H1 (cell line): ENCODE measurements at regions not wholly inside any gene's neighbourhood (a gene's known extent, or its start where the extent isn't known, plus 50 kb on each side); places are given as distances from the start of the nearest gene placed in this dataset.

Experiments used
- CTCF ChIA-PET: fragments of 300-600 bp; sonication (Branson Sonifier 250); formaldehyde crosslinking; loops from one replicate; lab custom pipeline; 2021; ENCODE audit not compliant: partially characterized antibody; lab: Charles Lee
- POLR2A ChIA-PET: fragments of 300-600 bp; sonication (Branson Sonifier 250); formaldehyde crosslinking; loops from one replicate; lab custom pipeline; 2021; ENCODE audit warnings: inconsistent platforms; ENCODE audit not compliant: partially characterized antibody; lab: Charles Lee
- DNase-seq, 2 experiments: peaks; one replicate each; pipeline versions ENCODE4 v3.0.0 to v3.0.0-alpha.2; 2010 to 2022; ENCODE audit warnings: low spot score in 2 of 2, low read depth in 1 of 2, mixed read lengths in 1 of 2
- FAIRE-seq: peaks from 2 replicates; lab custom pipeline; 2011; peaks lifted over from hg19 to GRCh38; lab: Jason Lieb, UNC
- H2AFZ ChIP-seq: 2 replicates; pipeline ENCODE4 v1.8.1; 2012; ENCODE audit warnings: low read length, inconsistent platforms
- H2AK5ac ChIP-seq: 2 replicates; pipeline ENCODE4 v1.6.1; 2013; ENCODE audit warnings: low read depth, low read length
- H2BK120ac ChIP-seq: replicated peaks from 2 replicates; pipeline ENCODE3; 2013; ENCODE audit warnings: low read depth, low read length, inconsistent platforms
- H2BK12ac ChIP-seq: 2 replicates; pipeline ENCODE4 v1.6.1; 2013; ENCODE audit warnings: low read depth, low read length
- H2BK15ac ChIP-seq: 2 replicates; pipeline ENCODE4 v1.6.1; 2013; ENCODE audit warnings: low read length
- H2BK20ac ChIP-seq: 2 replicates; pipeline ENCODE4 v1.6.1; 2013; ENCODE audit warnings: low read length
- H2BK5ac ChIP-seq: 2 replicates; pipeline ENCODE4 v1.6.1; 2013; ENCODE audit warnings: low read depth, low read length
- H3K14ac ChIP-seq: 2 replicates; pipeline ENCODE4 v1.6.1; 2013; ENCODE audit warnings: inconsistent platforms; ENCODE audit not compliant: insufficient read length
- H3K18ac ChIP-seq: 2 replicates; pipeline ENCODE4 v1.6.1; 2013; ENCODE audit warnings: low read length; ENCODE audit errors: extremely low read depth
- H3K23ac ChIP-seq: 2 replicates; pipeline ENCODE4 v1.6.1; 2013; ENCODE audit warnings: inconsistent platforms; ENCODE audit not compliant: insufficient read length
- H3K23me2 ChIP-seq: 2 replicates; pipeline ENCODE4 v1.6.1; 2013; ENCODE audit warnings: low read depth, low read length
- H3K27ac ChIP-seq: 2 replicates; pipeline ENCODE4 v1.6.1; 2011; ENCODE audit warnings: low read depth, low read length, inconsistent platforms
- H3K27me3 ChIP-seq, 4 experiments: replicated peaks in 1 of 4; 1 replicate in 1 of 4; 2 replicates in 3 of 4; pipeline versions ENCODE4 v1.6.1 to v1.8.1; 2011 to 2013; ENCODE audit warnings: low read length in 3 of 4, mild to moderate bottlenecking in 3 of 4, inconsistent platforms in 2 of 4, mixed read lengths in 2 of 4, moderate library complexity in 1 of 4; ENCODE audit not compliant: control insufficient read depth in 3 of 4, insufficient read depth in 3 of 4; ENCODE audit errors: extremely low read depth in 1 of 4
- H3K36me3 ChIP-seq, 4 experiments: 2 replicates each; pipeline versions ENCODE4 v1.6.1 to v1.8.1; 2011 to 2013; ENCODE audit warnings: mild to moderate bottlenecking in 4 of 4, low read length in 3 of 4, moderate library complexity in 2 of 4, control low read depth in 1 of 4, inconsistent platforms in 1 of 4; ENCODE audit not compliant: insufficient read depth in 4 of 4, control insufficient read depth in 2 of 4
- H3K4ac ChIP-seq: replicated peaks from 2 replicates; pipeline ENCODE3; 2013; ENCODE audit warnings: low read length, low read depth, mixed read lengths, inconsistent platforms; ENCODE audit not compliant: insufficient read length
- H3K4me1 ChIP-seq, 4 experiments: replicated peaks in 1 of 4; 1 replicate in 1 of 4; 2 replicates in 3 of 4; pipeline versions ENCODE4 v1.6.1 to v1.8.1; 2011 to 2013; ENCODE audit warnings: low read length in 3 of 4, inconsistent platforms in 2 of 4, mixed read lengths in 1 of 4; ENCODE audit not compliant: insufficient read depth in 4 of 4, control insufficient read depth in 3 of 4
- H3K4me2 ChIP-seq, 2 experiments: 2 replicates each; pipeline versions ENCODE4 v1.6.1 to v1.8.1; 2011 to 2013; ENCODE audit warnings: low read depth in 2 of 2, low read length in 2 of 2, control low read depth in 1 of 2, inconsistent platforms in 1 of 2, mild to moderate bottlenecking in 1 of 2; ENCODE audit not compliant: insufficient read depth in 1 of 2
- H3K4me3 ChIP-seq, 4 experiments: fragments of 200-600, 300-600 bp in 1 of 4; sonication (generic), shearing (Covaris generic), sonication (Bioruptor Twin) in 1 of 4; 2 replicates each; pipeline versions ENCODE4 v1.5.1 to v1.8.1; 2011 to 2016; ENCODE audit warnings: low read length in 4 of 4, low read depth in 3 of 4, control low read depth in 2 of 4, inconsistent platforms in 2 of 4, mild to moderate bottlenecking in 2 of 4, mixed read lengths in 1 of 4, moderate library complexity in 1 of 4; ENCODE audit not compliant: insufficient read depth in 2 of 4; ENCODE audit errors: extremely low read depth in 1 of 4
- H3K56ac ChIP-seq: replicated peaks from 2 replicates; pipeline ENCODE3; 2013; ENCODE audit warnings: low read depth, mild to moderate bottlenecking, mixed read lengths, low read length, inconsistent platforms; ENCODE audit not compliant: insufficient read length
- H3K79me1 ChIP-seq: 2 replicates; pipeline ENCODE4 v1.6.1; 2013; ENCODE audit warnings: low read depth, low read length, control low read depth
- H3K79me2 ChIP-seq, 2 experiments: 2 replicates each; pipeline versions ENCODE4 v1.6.1 to v1.8.1; 2012 to 2013; ENCODE audit warnings: low read length in 2 of 2, mild to moderate bottlenecking in 2 of 2, inconsistent platforms in 1 of 2; ENCODE audit not compliant: insufficient read depth in 2 of 2, control insufficient read depth in 1 of 2
- H3K9ac ChIP-seq, 4 experiments: replicated peaks in 1 of 4; 1 replicate in 1 of 4; 2 replicates in 3 of 4; pipeline versions ENCODE4 v1.6.1 to v1.8.1; 2011 to 2013; ENCODE audit warnings: low read depth in 3 of 4, low read length in 3 of 4, control low read depth in 2 of 4, mild to moderate bottlenecking in 2 of 4, moderate library complexity in 2 of 4, inconsistent platforms in 1 of 4; ENCODE audit errors: extremely low read depth in 1 of 4
- H3K9me3 ChIP-seq, 2 experiments: 2 replicates each; pipeline versions ENCODE4 v1.6.1 to v1.8.1; 2012 to 2013; ENCODE audit warnings: mild to moderate bottlenecking in 2 of 2, moderate library complexity in 2 of 2, control low read depth in 1 of 2, inconsistent platforms in 1 of 2, low read depth in 1 of 2, low read length in 1 of 2, mixed read lengths in 1 of 2; ENCODE audit not compliant: insufficient read depth in 2 of 2
- H4K20me1 ChIP-seq, 2 experiments: replicated peaks in 1 of 2; 2 replicates each; pipeline versions ENCODE3 to v1.8.1; 2011 to 2013; ENCODE audit warnings: inconsistent platforms in 2 of 2, low read length in 2 of 2, mild to moderate bottlenecking in 1 of 2; ENCODE audit not compliant: insufficient read depth in 2 of 2, control insufficient read depth in 1 of 2
- H4K5ac ChIP-seq: 2 replicates; pipeline ENCODE4 v1.6.1; 2013; ENCODE audit warnings: low read length, low read depth, mixed read lengths, inconsistent platforms; ENCODE audit not compliant: insufficient read length
- H4K8ac ChIP-seq: 2 replicates; pipeline ENCODE4 v1.8.0; 2013; ENCODE audit warnings: mild to moderate bottlenecking, moderate library complexity, low read length, inconsistent platforms; ENCODE audit not compliant: insufficient read depth; ENCODE audit errors: extremely low read depth
- H4K91ac ChIP-seq: replicated peaks from 2 replicates; pipeline ENCODE3; 2013; ENCODE audit warnings: low read length, mixed read lengths, inconsistent platforms; ENCODE audit not compliant: insufficient read length
- CTBP2 ChIP-seq: IDR thresholded peaks from 2 replicates; pipeline ENCODE4 v1.7.0; 2011; ENCODE audit warnings: borderline replicate concordance, mild to moderate bottlenecking, moderate library complexity, mixed read lengths, low read length; ENCODE audit not compliant: insufficient read depth, insufficient read length
- EZH2 ChIP-seq: fragments of 200-600 bp; sonication (generic); IDR thresholded peaks from 2 replicates; pipeline ENCODE4 v1.7.1; 2012; ENCODE audit warnings: low read depth, mild to moderate bottlenecking, moderate library complexity, low read length, inconsistent platforms; ENCODE audit not compliant: severe bottlenecking
- SUZ12 ChIP-seq: fragments of 200-600 bp; sonication (generic); IDR thresholded peaks from 2 replicates; pipeline ENCODE4 v1.6.1; 2012; ENCODE audit warnings: mild to moderate bottlenecking, inconsistent platforms, low read length, moderate library complexity, mixed read lengths
- WGBS, 2 experiments: shearing (Covaris generic) in 1 of 2; methylation state at CpG; one replicate each; pipeline versions ENCODE4 v1.1.6 to v1.1.7; 2013 to 2015; ENCODE audit warnings: low lambda C conversion rate in 2 of 2, mixed read lengths in 2 of 2, inconsistent platforms in 1 of 2, low coverage in 1 of 2, missing lambda C conversion rate in 1 of 2; ENCODE audit not compliant: insufficient replicate concordance in 2 of 2, insufficient coverage in 1 of 2, insufficient read length in 1 of 2; ENCODE audit errors: extremely low coverage in 1 of 2, missing lambda C conversion rate in 1 of 2; 5-methylcytosine and 5-hydroxymethylcytosine counted together

DNA sequence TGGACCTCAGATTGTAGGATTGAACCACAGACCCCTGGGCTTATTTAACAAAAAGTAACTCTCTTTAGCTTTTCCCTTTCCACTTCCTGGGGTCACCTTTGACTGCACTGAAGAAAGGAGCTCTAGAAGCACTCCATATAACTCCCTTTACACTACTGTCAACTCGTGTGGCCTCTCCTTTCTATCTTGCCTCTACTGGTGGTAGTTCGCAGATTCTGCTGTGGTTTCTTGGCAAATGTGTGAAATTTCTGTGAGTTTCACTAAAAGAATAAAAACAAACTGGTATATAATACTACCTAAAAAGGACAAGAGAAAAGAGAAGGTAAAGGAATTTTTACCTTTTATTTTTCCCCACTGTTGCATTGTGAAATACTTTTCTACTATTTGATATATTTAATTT, 1298.1 kb downstream of the PCDH9 start:
- WGBS, 2 experiments: 95% methylated on average over 2 of the region's 2 CpGs; no CpG with 5 or more reads in 1 of the 2 experiments

More for the DNA sequence above, 1298.1 kb downstream of the PCDH9 start:
- Histone ChIP-seq H2BK12ac (no peak overlapping the region), H3K18ac (no peak overlapping the region), H3K9ac (no peak overlapping the region), H4K91ac (no peak overlapping the region), H2BK5ac (no peak overlapping the region), H2BK120ac (no peak overlapping the region), H3K27me3 (no peaks in the 10 kb centered on the region), H3K4me2 (no peak overlapping the region), H3K36me3 (no peaks in the 10 kb centered on the region), H2AFZ (no peak overlapping the region), H2BK15ac (no peak overlapping the region), H3K4ac (no peak overlapping the region), H4K5ac (no peak overlapping the region), H3K79me2 (no peaks in the 10 kb centered on the region), H3K14ac (no peak overlapping the region), H3K79me1 (no peaks in the 10 kb centered on the region), H3K4me1 (peaks cover 0 to 2% (median under 1%) of the 10 kb centered on the region in 4 experiments; a peak in 4 of 7 replicates), H3K23me2 (no peaks in the 10 kb centered on the region), H2AK5ac (no peak overlapping the region), H3K23ac (no peak overlapping the region), H2BK20ac (no peak overlapping the region), H3K4me3 (no peak overlapping the region), H3K9me3 (no peaks in the 10 kb centered on the region), H3K56ac (no peak overlapping the region), H4K8ac (no peak overlapping the region), H3K27ac (no peak overlapping the region), H4K20me1 (no peaks in the 10 kb centered on the region)
- no peak for DNase-seq
- no peak for FAIRE-seq
- ChIA-PET CTCF (no interaction called here), POLR2A (no interaction called here)
- no peak for TF ChIP-seq CTBP2
- no peak for TF ChIP-seq SUZ12
- no peak for TF ChIP-seq EZH2
